Keratinocyte (primary cell): ENCODE measurements at regions not wholly inside any gene's neighbourhood (a gene's known extent, or its start where the extent isn't known, plus 50 kb on each side); places are given as distances from the start of the nearest gene placed in this dataset.

Source experiments
- DNase-seq: peaks from one replicate; pipeline ENCODE4 v3.0.0-alpha.2; 2011; ENCODE audit warnings: low read depth, missing footprints, low spot score
- FAIRE-seq: peaks from 2 replicates; lab custom pipeline; 2011; peaks lifted over from hg19 to GRCh38; lab: Jason Lieb, UNC
- H2AFZ ChIP-seq: 2 replicates; pipeline ENCODE4 v1.6.0; 2012; ENCODE audit warnings: low read length, control low read depth, inconsistent platforms; ENCODE audit not compliant: control insufficient read depth
- H3K27ac ChIP-seq: 2 replicates; pipeline ENCODE4 v1.5.1; 2011; ENCODE audit warnings: low read length; ENCODE audit not compliant: control insufficient read depth, insufficient read depth
- H3K27me3 ChIP-seq: 3 replicates; pipeline ENCODE4 v1.6.0; 2011; ENCODE audit warnings: low read length; ENCODE audit not compliant: control insufficient read depth, insufficient read depth; ENCODE audit errors: extremely low read depth
- H3K36me3 ChIP-seq, 2 experiments: 2 replicates in 1 of 2; 3 replicates in 1 of 2; pipeline ENCODE4 v1.5.1; 2011; ENCODE audit warnings: low read length in 2 of 2, mild to moderate bottlenecking in 1 of 2; ENCODE audit not compliant: control insufficient read depth in 2 of 2, insufficient read depth in 2 of 2; ENCODE audit errors: extremely low read depth in 1 of 2
- H3K4me1 ChIP-seq: 3 replicates; pipeline ENCODE4 v1.5.1; 2011; ENCODE audit warnings: low read length; ENCODE audit not compliant: control insufficient read depth, insufficient read depth; ENCODE audit errors: extremely low read depth
- H3K4me2 ChIP-seq: 3 replicates; pipeline ENCODE4 v1.6.0; 2011; ENCODE audit warnings: low read depth, low read length; ENCODE audit not compliant: control insufficient read depth, insufficient read depth; ENCODE audit errors: extremely low read depth
- H3K4me3 ChIP-seq, 3 experiments: fragments of 200-600 bp in 1 of 3; sonication (generic) in 1 of 3; 2 replicates in 2 of 3; 3 replicates in 1 of 3; pipeline ENCODE4 v1.5.1; 2011 to 2016; ENCODE audit warnings: low read length in 3 of 3, mild to moderate bottlenecking in 3 of 3, control low read depth in 2 of 3, inconsistent platforms in 1 of 3, low read depth in 1 of 3, mixed read lengths in 1 of 3, mixed run types in 1 of 3, moderate library complexity in 1 of 3; ENCODE audit not compliant: control insufficient read depth in 2 of 3, insufficient read depth in 2 of 3; ENCODE audit errors: extremely low read depth in 1 of 3
- H3K79me2 ChIP-seq: 2 replicates; pipeline ENCODE4 v1.6.0; 2012; ENCODE audit warnings: low read length; ENCODE audit not compliant: control insufficient read depth, insufficient read depth
- H3K9ac ChIP-seq: 3 replicates; pipeline ENCODE4 v1.6.0; 2011; ENCODE audit warnings: low read length; ENCODE audit not compliant: control insufficient read depth, insufficient read depth; ENCODE audit errors: extremely low read depth
- H3K9me1 ChIP-seq: 3 replicates; pipeline ENCODE4 v1.6.0; 2011; ENCODE audit warnings: low read length; ENCODE audit not compliant: control insufficient read depth, insufficient read depth; ENCODE audit errors: extremely low read depth
- H3K9me3 ChIP-seq: 2 replicates; pipeline ENCODE4 v1.5.1; 2012; ENCODE audit warnings: low read depth, low read length; ENCODE audit not compliant: control insufficient read depth
- H4K20me1 ChIP-seq: 3 replicates; pipeline ENCODE4 v1.6.0; 2011; ENCODE audit warnings: low read length; ENCODE audit not compliant: control insufficient read depth, insufficient read depth; ENCODE audit errors: extremely low read depth
- CTCF ChIP-seq, 3 experiments: IDR thresholded peaks in 1 of 3; conservative IDR thresholded peaks in 1 of 3; optimal IDR thresholded peaks in 1 of 3; 2 replicates in 2 of 3; 3 replicates in 1 of 3; pipeline versions ENCODE3 to v1.5.1; 2011; ENCODE audit warnings: low read length in 3 of 3, mild to moderate bottlenecking in 3 of 3, moderate library complexity in 2 of 3, control low read depth in 1 of 3, inconsistent platforms in 1 of 3; ENCODE audit not compliant: insufficient read depth in 2 of 3; ENCODE audit errors: extremely low read depth in 1 of 3
- EZH2 ChIP-seq: IDR thresholded peaks from one replicate; pipeline ENCODE4 v1.6.1; 2012; ENCODE audit warnings: inconsistent platforms, mild to moderate bottlenecking, low read length, moderate library complexity
- dilution Hi-C: fragments of 300-500 bp; cut with MboI; formaldehyde crosslinking; loops from one replicate; pipeline ENCODE4 v1.7.0; 2020; ENCODE audit warnings: low sequenced_read_pairs; ENCODE audit not compliant: extremely low pct_ligation_motif_present

GRCh38 chr11:70521475-70522308 is 123.4 kb downstream of the CTTN start:
- dilution Hi-C loops = no loop called here
- Histone ChIP-seq H3K4me3 (no peak overlapping the region), H3K36me3 (no peaks in the 10 kb centered on the region), H3K9ac (no peak overlapping the region), H4K20me1 (no peaks in the 10 kb centered on the region), H3K9me1 (no peaks in the 10 kb centered on the region), H3K9me3 (no peaks in the 10 kb centered on the region), H2AFZ (no peak overlapping the region), H3K4me1 (peaks cover 8% of the 10 kb centered on the region), H3K27me3 (peaks cover 3% of the 10 kb centered on the region), H3K79me2 (no peaks in the 10 kb centered on the region), H3K4me2 (no peak overlapping the region), H3K27ac (no peak overlapping the region)
- TF ChIP-seq EZH2 = no peak
- no peak for TF ChIP-seq CTCF (optimal IDR thresholded peaks at IDR 0.05 in 1 of 3, IDR thresholded peaks at IDR 0.05 in 1 of 3, conservative IDR thresholded peaks at IDR 0.05 in 1 of 3; ENCODE audit: extremely low read depth in 1 of 3, insufficient read depth in 2 of 3, low read length in 3 of 3)
- FAIRE-seq (no peak), DNase-seq (no peak)

DNA sequence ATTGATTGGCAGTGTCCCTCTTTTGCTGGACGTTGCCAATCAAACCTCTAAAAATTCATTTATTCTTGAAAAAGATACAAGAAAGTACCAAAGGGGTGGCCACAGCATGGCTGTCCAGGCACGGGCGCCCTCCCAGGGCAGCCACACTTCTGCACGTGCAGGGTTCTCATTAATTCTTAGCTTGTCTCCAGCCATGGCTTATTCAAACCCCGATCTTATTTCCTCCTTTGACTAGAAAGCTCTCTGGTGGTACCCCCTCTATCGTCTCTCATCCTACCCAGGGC is 123.9 kb downstream of the CTTN start:
- Histone ChIP-seq H4K20me1 (no peaks in the 10 kb centered on the region), H3K4me1 (peaks cover 8% of the 10 kb centered on the region), H3K79me2 (no peaks in the 10 kb centered on the region), H3K27ac (no peak overlapping the region), H3K9me3 (no peaks in the 10 kb centered on the region), H3K9ac (no peak overlapping the region), H3K4me2 (no peak overlapping the region), H3K4me3 (no peak overlapping the region), H2AFZ (no peak overlapping the region), H3K9me1 (no peaks in the 10 kb centered on the region), H3K27me3 (peaks cover 3% of the 10 kb centered on the region), H3K36me3 (no peaks in the 10 kb centered on the region)
- DNase-seq (no peak), FAIRE-seq (no peak)
- TF ChIP-seq CTCF (optimal IDR thresholded peaks at IDR 0.05 in 1 of 3, IDR thresholded peaks at IDR 0.05 in 1 of 3, conservative IDR thresholded peaks at IDR 0.05 in 1 of 3; ENCODE audit: extremely low read depth in 1 of 3, insufficient read depth in 2 of 3, low read length in 3 of 3) (no peak), EZH2 (no peak)
- dilution Hi-C loops = no loop called here
